Neuronal stem cell (in vitro differentiated cells): ENCODE measurements at regions not wholly inside any gene's neighbourhood (a gene's known extent, or its start where the extent isn't known, plus 50 kb on each side); places are given as distances from the start of the nearest gene placed in this dataset. TPM values are rescaled to one million over a fixed set of nuclear protein-coding genes. Genes with fewer than 3 reads are reported as not detected.
"Not testable (repeated sequence)": the region's sequence is repeated elsewhere in the genome, so short reads cannot be mapped to it uniquely, and the experiment has no call there.

Experiments
- DNase-seq: peaks from one replicate; pipeline ENCODE4 v3.0.0-alpha.2; 2013; ENCODE audit warnings: low spot score
- H2AFZ ChIP-seq: one replicate; pipeline ENCODE4 v1.6.1; 2013; ENCODE audit warnings: mild to moderate bottlenecking, low read length, inconsistent platforms
- H2AK5ac ChIP-seq: 2 replicates; pipeline ENCODE4 v1.6.1; 2013; ENCODE audit warnings: low read depth, mild to moderate bottlenecking, inconsistent platforms, low read length, moderate library complexity, mixed read lengths
- H2BK120ac ChIP-seq: 2 replicates; pipeline ENCODE4 v1.6.1; 2013; ENCODE audit warnings: low read depth, mild to moderate bottlenecking, inconsistent platforms, low read length, moderate library complexity, mixed read lengths
- H2BK12ac ChIP-seq: one replicate; pipeline ENCODE4 v1.6.1; 2013; ENCODE audit warnings: low read length, inconsistent platforms
- H2BK15ac ChIP-seq: 2 replicates; pipeline ENCODE4 v1.6.1; 2013; ENCODE audit warnings: mild to moderate bottlenecking, low read length, inconsistent platforms, mixed read lengths
- H2BK5ac ChIP-seq: one replicate; pipeline ENCODE4 v1.6.1; 2013; ENCODE audit warnings: inconsistent platforms, mild to moderate bottlenecking, low read length, moderate library complexity
- H3K14ac ChIP-seq: one replicate; pipeline ENCODE4 v1.6.1; 2013; ENCODE audit warnings: low read length, inconsistent platforms
- H3K18ac ChIP-seq: 2 replicates; pipeline ENCODE4 v1.6.1; 2013; ENCODE audit warnings: low read length, inconsistent platforms
- H3K23ac ChIP-seq: 2 replicates; pipeline ENCODE4 v1.6.1; 2013; ENCODE audit warnings: low read depth, mild to moderate bottlenecking, mixed read lengths, low read length, inconsistent platforms; ENCODE audit not compliant: poor library complexity
- H3K27ac ChIP-seq: replicated peaks from 3 replicates; pipeline ENCODE4 v1.5.1; 2013; ENCODE audit warnings: low read length, inconsistent platforms
- H3K27me3 ChIP-seq, 3 experiments: 2 replicates each; pipeline ENCODE4 v1.6.1; 2013; ENCODE audit warnings: low read length in 3 of 3, mild to moderate bottlenecking in 2 of 3, inconsistent platforms in 1 of 3, low read depth in 1 of 3, mixed read lengths in 1 of 3, moderate library complexity in 1 of 3; ENCODE audit not compliant: control insufficient read depth in 3 of 3, insufficient read depth in 3 of 3
- H3K36me3 ChIP-seq, 2 donors: replicated peaks in 1 of 2; 2 replicates each; pipeline ENCODE4 v1.6.1; 2013; ENCODE audit warnings: low read length in 2 of 2; ENCODE audit not compliant: control insufficient read depth in 2 of 2, insufficient read depth in 2 of 2
- H3K4ac ChIP-seq: 2 replicates; pipeline ENCODE4 v1.6.1; 2013; ENCODE audit warnings: inconsistent platforms, mild to moderate bottlenecking, low read length, moderate library complexity
- H3K4me1 ChIP-seq, 2 donors: 1 replicate in 1 of 2; 2 replicates in 1 of 2; pipeline ENCODE4 v1.6.1; 2013; ENCODE audit warnings: low read length in 2 of 2, low read depth in 1 of 2; ENCODE audit not compliant: control insufficient read depth in 2 of 2, insufficient read depth in 1 of 2
- H3K4me2 ChIP-seq: one replicate; pipeline ENCODE4 v1.6.1; 2013; ENCODE audit warnings: mild to moderate bottlenecking, low read length, inconsistent platforms; ENCODE audit not compliant: insufficient read depth, poor library complexity, severe bottlenecking
- H3K4me3 ChIP-seq, 2 donors: 2 replicates each; pipeline ENCODE4 v1.5.1; 2013; ENCODE audit warnings: low read length in 2 of 2, mild to moderate bottlenecking in 2 of 2, inconsistent platforms in 1 of 2, moderate library complexity in 1 of 2
- H3K79me1 ChIP-seq: one replicate; pipeline ENCODE4 v1.6.1; 2013; ENCODE audit warnings: low read depth, mild to moderate bottlenecking, inconsistent platforms, low read length, moderate library complexity
- H3K9ac ChIP-seq: one replicate; pipeline ENCODE4 v1.6.1; 2013; ENCODE audit warnings: mild to moderate bottlenecking, low read depth, low read length, inconsistent platforms; ENCODE audit not compliant: poor library complexity
- H3K9me3 ChIP-seq, 2 donors: replicated peaks in 1 of 2; 2 replicates each; pipeline versions ENCODE3 to v1.6.1; 2013; ENCODE audit warnings: low read length in 2 of 2, mild to moderate bottlenecking in 2 of 2, inconsistent platforms in 1 of 2, low read depth in 1 of 2, mixed read lengths in 1 of 2, moderate library complexity in 1 of 2; ENCODE audit not compliant: control insufficient read depth in 2 of 2, insufficient read depth in 1 of 2
- H4K8ac ChIP-seq: one replicate; pipeline ENCODE4 v1.6.1; 2013; ENCODE audit warnings: low read depth, mild to moderate bottlenecking, inconsistent platforms, low read length, moderate library complexity
- H4K91ac ChIP-seq: one replicate; pipeline ENCODE4 v1.6.1; 2013; ENCODE audit warnings: low read length, low read depth, mild to moderate bottlenecking, inconsistent platforms; ENCODE audit not compliant: poor library complexity
- WGBS, 2 donors: extraction: QIAGEN DNeasy Blood & Tissue Kit; methylation state at CpG; one replicate each; pipeline ENCODE4 v1.1.7; 2013; ENCODE audit warnings: missing lambda C conversion rate in 2 of 2, mixed read lengths in 1 of 2; ENCODE audit not compliant: insufficient read length in 2 of 2, insufficient replicate concordance in 1 of 2; ENCODE audit errors: extremely low coverage in 2 of 2; 5-methylcytosine and 5-hydroxymethylcytosine counted together
- small RNA-seq: library from polyadenylated mRNA; stranded (forward); fragments of <200 nt; extraction: miRNeasy Mini kit (QIAGEN cat#:217004); gene quantifications from one replicate; pipeline ENCODE3, GENCODE V24; 2013; ENCODE audit not compliant: insufficient read depth

GRCh38 chr15:84544586-84544985 lies 56.2 kb upstream of the ZSCAN2 start:
- not testable (repeated sequence) for H2AFZ ChIP-seq, H3K4me2 ChIP-seq, H3K14ac ChIP-seq, DNase-seq, H3K27ac ChIP-seq, H4K91ac ChIP-seq, H3K18ac ChIP-seq, H3K9ac ChIP-seq, H3K9me3 ChIP-seq, H3K27me3 ChIP-seq, H3K4ac ChIP-seq, H2BK12ac ChIP-seq, H2BK15ac ChIP-seq, H2BK5ac ChIP-seq, H3K79me1 ChIP-seq, H3K36me3 ChIP-seq, H3K4me1 ChIP-seq, H3K4me3 ChIP-seq, H2AK5ac ChIP-seq, H4K8ac ChIP-seq, H2BK120ac ChIP-seq, H3K23ac ChIP-seq
- WGBS, 2 donors = no CpG with 5 or more reads among the region's 6 CpGs

DNA sequence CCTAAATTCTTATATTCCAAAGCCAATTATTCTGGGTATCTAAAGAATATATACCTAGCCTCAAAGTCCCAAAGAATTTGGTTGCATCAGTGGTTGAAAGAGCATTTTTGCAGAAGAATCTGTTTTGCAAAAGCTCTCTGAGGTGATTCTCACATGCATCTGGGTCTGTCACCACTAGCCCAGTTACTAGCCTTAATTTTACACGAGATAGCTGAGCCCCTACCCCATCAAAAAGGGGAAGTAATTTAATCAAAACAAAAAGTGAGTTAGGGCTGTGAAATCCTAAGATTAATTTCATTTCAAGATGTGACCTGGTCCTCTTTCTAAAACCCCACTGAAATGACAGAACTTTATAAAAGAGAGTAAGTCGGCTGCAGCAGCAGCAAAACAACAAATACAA lies 53.7 kb upstream of the ZSCAN2 start:
- H3K79me1 ChIP-seq, H3K4me2 ChIP-seq, H3K4me1 ChIP-seq, H3K4ac ChIP-seq, H3K4me3 ChIP-seq, H2BK120ac ChIP-seq, H3K36me3 ChIP-seq, H3K27ac ChIP-seq, H2BK15ac ChIP-seq, H3K9ac ChIP-seq, H4K8ac ChIP-seq, H3K9me3 ChIP-seq, H2BK12ac ChIP-seq, H2AFZ ChIP-seq, H3K14ac ChIP-seq, H3K18ac ChIP-seq, H4K91ac ChIP-seq, H2AK5ac ChIP-seq, DNase-seq, H3K27me3 ChIP-seq, H3K23ac ChIP-seq, H2BK5ac ChIP-seq: not testable (repeated sequence)
- no CpG with 5 or more reads among the region's 2 CpGs for WGBS, 2 donors

GRCh38 chr15:84550503-84550902 lies 50.3 kb upstream of the ZSCAN2 start:
- H3K4me3 ChIP-seq, H3K9ac ChIP-seq, H2BK15ac ChIP-seq, H3K18ac ChIP-seq, H4K91ac ChIP-seq, H3K9me3 ChIP-seq, H4K8ac ChIP-seq, H3K27me3 ChIP-seq, H2BK120ac ChIP-seq, H3K23ac ChIP-seq, DNase-seq, H2BK12ac ChIP-seq, H3K36me3 ChIP-seq, H3K79me1 ChIP-seq, H3K4me1 ChIP-seq, H3K4me2 ChIP-seq, H2AFZ ChIP-seq, H3K4ac ChIP-seq, H2BK5ac ChIP-seq, H2AK5ac ChIP-seq, H3K14ac ChIP-seq, H3K27ac ChIP-seq: not testable (repeated sequence)
- no CpG with 5 or more reads among the region's 5 CpGs for WGBS, 2 donors

Small RNA genes in the stretch of these regions (small RNA-seq; reads per million reads assigned to genes)
- not detected for gene AC048382.3
- gene CSPG4P5 = not detected
- gene RF00017 = not detected
- gene RN7SL417P = not detected
